ENCODE measurements at regions not wholly inside any gene's neighbourhood (a gene's known extent, or its start where the extent isn't known, plus 50 kb on each side); places are given as distances from the start of the nearest gene placed in this dataset.

GRCh38 chr3:102974333-102974732 is 539.5 kb downstream of the ZPLD1 start:
- H3K27me3 ChIP-seq (ENCODE audit: control insufficient read depth, insufficient read depth, low read length): no peaks in the 10 kb centered on the region
- TF ChIP-seq CTCF (IDR thresholded peaks at IDR 0.05) (no peak), REST (IDR thresholded peaks at IDR 0.05; ENCODE audit: insufficient read depth in 1 of 2, low read depth in 2 of 2, low read length in 1 of 2) (no peak), SIN3A (IDR thresholded peaks at IDR 0.05; ENCODE audit: borderline replicate concordance, insufficient read depth, low read depth, low read length) (no peak), TCF7L2 (IDR thresholded peaks at IDR 0.05; ENCODE audit: low read depth, low read length) (no peak), POLR2AphosphoS5 (IDR thresholded peaks at IDR 0.05; ENCODE audit: low read depth, low read length) (no peak)
- no peak for ATAC-seq
- intact Hi-C loops (cut with micrococcal nuclease; ENCODE audit: unreplicated experiment): no loop called here
- DNase-seq (ENCODE audit: low read depth, low spot score): no peak
- no peaks in the 10 kb centered on the region for H3K4me1 ChIP-seq (ENCODE audit: control insufficient read depth, insufficient read depth, low read length)
- ChIA-PET CTCF (no interaction called here), POLR2A (no interaction called here)
- no peak overlapping the region for H3K27ac ChIP-seq (ENCODE audit: low read length)
- H3K9me3 ChIP-seq (ENCODE audit: control insufficient read depth, insufficient read depth, low read depth, low read length): no peaks in the 10 kb centered on the region
- H3K36me3 ChIP-seq (ENCODE audit: control insufficient read depth, insufficient read depth, low read length): no peaks in the 10 kb centered on the region
- in situ Hi-C loops (cut with HindIII; ENCODE audit: low pct_unique_long_range_greater_than_20kb, low sequenced_read_pairs): no loop called here
- BruUV-seq (replicated peaks): no TSS peak
- H3K4me3 ChIP-seq (ENCODE audit: low read depth in 2 of 2, low read length in 2 of 2): no peak overlapping the region

- DNase-seq (ENCODE audit: low read depth, low spot score): no peak
- ChIA-PET POLR2A (no interaction called here), CTCF (no interaction called here)
- intact Hi-C loops (cut with micrococcal nuclease; ENCODE audit: unreplicated experiment) (no loop called here), in situ Hi-C loops (cut with HindIII; ENCODE audit: low pct_unique_long_range_greater_than_20kb, low sequenced_read_pairs) (no loop called here)
- Histone ChIP-seq H3K9me3 (ENCODE audit: control insufficient read depth, insufficient read depth, low read depth, low read length) (0 out of 2 replicates have a peak, but pooled peaks cover 3% of the 10 kb centered on the region), H3K36me3 (ENCODE audit: control insufficient read depth, insufficient read depth, low read length) (no peaks in the 10 kb centered on the region), H3K4me3 (ENCODE audit: low read depth in 2 of 2, low read length in 2 of 2) (no peak overlapping the region), H3K27ac (ENCODE audit: low read length) (no peak overlapping the region; the same call in 1 of the 2 replicates), H3K4me1 (ENCODE audit: control insufficient read depth, insufficient read depth, low read length) (no peaks in the 10 kb centered on the region), H3K27me3 (ENCODE audit: control insufficient read depth, insufficient read depth, low read length) (no peaks in the 10 kb centered on the region)
- TF ChIP-seq SIN3A (IDR thresholded peaks at IDR 0.05; ENCODE audit: borderline replicate concordance, insufficient read depth, low read depth, low read length) (no peak), REST (IDR thresholded peaks at IDR 0.05; ENCODE audit: insufficient read depth in 1 of 2, low read depth in 2 of 2, low read length in 1 of 2) (no peak), POLR2AphosphoS5 (IDR thresholded peaks at IDR 0.05; ENCODE audit: low read depth, low read length) (no peak), TCF7L2 (IDR thresholded peaks at IDR 0.05; ENCODE audit: low read depth, low read length) (no peak), CTCF (IDR thresholded peaks at IDR 0.05) (no peak)
- no peak for ATAC-seq
- BruUV-seq (replicated peaks): no TSS peak
Observed at GRCh38 chr3:102979191-102979590, 544.4 kb downstream of the ZPLD1 start.
